Smooth muscle cell (in vitro differentiated cells): ENCODE measurements at regions not wholly inside any gene's neighbourhood (a gene's known extent, or its start where the extent isn't known, plus 50 kb on each side); places are given as distances from the start of the nearest gene placed in this dataset.
"Not testable (repeated sequence)": the region's sequence is repeated elsewhere in the genome, so short reads cannot be mapped to it uniquely, and the experiment has no call there.

ENCODE experiments used
- DNase-seq: peaks from one replicate; lab custom pipeline; 2025; ENCODE audit not compliant: unreplicated experiment; lab: John Stamatoyannopoulos, UW
- H2AFZ ChIP-seq: fragments of 200-600 bp; sonication (generic); 2 replicates; pipeline ENCODE4 v1.6.0; 2016; ENCODE audit warnings: antibody characterized with exemption, low read depth, mild to moderate bottlenecking
- H3F3A ChIP-seq: fragments of 200-600 bp; sonication (generic); 2 replicates; pipeline ENCODE4 v1.6.0; 2017; ENCODE audit warnings: antibody characterized with exemption, low read depth
- H3K27ac ChIP-seq: fragments of 200-600 bp; sonication (generic); 2 replicates; pipeline ENCODE4 v1.5.1; 2016; ENCODE audit warnings: low read depth, mild to moderate bottlenecking
- H3K27me3 ChIP-seq: fragments of 200-600 bp; sonication (generic); 2 replicates; pipeline ENCODE4 v1.6.1; 2016; ENCODE audit warnings: low read depth, mild to moderate bottlenecking
- H3K36me3 ChIP-seq: fragments of 200-600 bp; sonication (generic); 2 replicates; pipeline ENCODE4 v1.5.1; 2016; ENCODE audit warnings: low read depth
- H3K4me1 ChIP-seq: fragments of 200-600 bp; sonication (generic); 2 replicates; pipeline ENCODE4 v1.5.1; 2016; ENCODE audit warnings: low read depth
- H3K4me2 ChIP-seq: fragments of 200-600 bp; sonication (generic); 2 replicates; pipeline ENCODE4 v1.6.0; 2016; ENCODE audit warnings: mild to moderate bottlenecking
- H3K4me3 ChIP-seq: fragments of 200-600 bp; sonication (generic); 2 replicates; pipeline ENCODE4 v1.5.1; 2016; ENCODE audit warnings: mild to moderate bottlenecking
- H3K79me2 ChIP-seq: fragments of 200-600 bp; sonication (generic); 2 replicates; pipeline ENCODE4 v1.6.0; 2016; ENCODE audit warnings: low read depth, mild to moderate bottlenecking
- H3K9ac ChIP-seq: fragments of 200-600 bp; sonication (generic); 2 replicates; pipeline ENCODE4 v1.6.0; 2016; ENCODE audit warnings: low read depth
- H3K9me3 ChIP-seq: fragments of 200-600 bp; sonication (generic); replicated peaks from 2 replicates; pipeline ENCODE4 v1.5.1; 2016; ENCODE audit warnings: low read depth
- H4K20me1 ChIP-seq: fragments of 200-600 bp; sonication (generic); 2 replicates; pipeline ENCODE4 v1.6.0; 2016; ENCODE audit warnings: low read depth
- WGBS: methylation state at CpG from one replicate; pipeline ENCODE4 v1.1.7; 2016; ENCODE audit warnings: low lambda C conversion rate; 5-methylcytosine and 5-hydroxymethylcytosine counted together

DNA sequence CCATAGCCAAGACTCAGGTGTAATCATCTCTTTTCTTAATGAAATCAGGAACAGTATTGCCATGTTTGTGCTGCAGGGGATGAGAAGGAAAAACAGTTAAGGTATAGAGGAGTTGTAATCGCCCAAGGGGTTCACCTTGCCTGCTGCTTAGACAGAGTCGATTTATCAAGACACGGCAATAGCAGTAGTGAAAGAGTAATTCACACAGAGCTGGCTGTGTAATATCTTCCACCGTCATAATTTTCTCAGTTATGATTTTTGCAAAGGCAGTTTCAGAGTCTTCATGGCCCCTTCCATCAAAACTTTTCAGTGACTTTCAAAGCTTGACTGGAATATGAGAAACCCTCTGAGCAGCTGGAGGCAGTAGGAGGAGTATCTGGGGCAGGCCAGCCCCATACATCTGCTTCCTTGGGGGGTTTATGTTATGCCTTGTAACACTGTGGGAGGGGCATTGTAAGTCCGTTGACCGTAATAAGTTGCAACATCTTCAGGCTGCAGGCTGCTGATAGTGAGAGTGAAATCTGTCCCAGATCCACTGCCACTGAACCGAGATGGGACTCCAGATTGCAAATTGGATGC lies 605.4 kb downstream of the RPIA start:
- not testable (repeated sequence) for H4K20me1 ChIP-seq, H3K4me3 ChIP-seq, DNase-seq, H3K9ac ChIP-seq, H2AFZ ChIP-seq, H3K27ac ChIP-seq, H3F3A ChIP-seq, H3K4me1 ChIP-seq, H3K79me2 ChIP-seq, H3K27me3 ChIP-seq, H3K36me3 ChIP-seq, H3K4me2 ChIP-seq, H3K9me3 ChIP-seq
- 67% methylated on average over 1 of the region's 7 CpGs for WGBS

DNA sequence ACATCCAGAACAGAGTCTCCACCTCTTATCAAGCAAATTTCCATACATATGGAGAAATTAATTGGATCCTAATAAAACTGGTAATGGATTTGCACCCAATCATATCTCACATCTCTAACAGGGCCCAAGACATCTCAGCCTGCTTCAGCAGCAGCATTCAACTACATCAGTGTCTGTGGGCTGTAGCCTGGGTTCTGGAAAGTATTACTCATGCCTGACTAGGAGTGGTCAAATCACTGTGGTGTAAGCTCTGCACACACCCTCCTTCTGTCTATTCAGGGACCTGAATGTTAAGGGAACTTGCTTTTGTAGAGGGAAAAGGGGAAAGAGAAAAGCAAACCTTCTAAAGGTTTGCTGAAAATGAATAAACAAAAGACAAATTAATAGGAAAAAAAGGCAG lies 607.7 kb downstream of the RPIA start:
- not testable (repeated sequence) for H3F3A ChIP-seq, H3K9ac ChIP-seq, H3K4me2 ChIP-seq, H3K4me3 ChIP-seq, H3K27ac ChIP-seq, H3K9me3 ChIP-seq, DNase-seq, H2AFZ ChIP-seq, H4K20me1 ChIP-seq, H3K79me2 ChIP-seq, H3K4me1 ChIP-seq, H3K36me3 ChIP-seq, H3K27me3 ChIP-seq

DNA sequence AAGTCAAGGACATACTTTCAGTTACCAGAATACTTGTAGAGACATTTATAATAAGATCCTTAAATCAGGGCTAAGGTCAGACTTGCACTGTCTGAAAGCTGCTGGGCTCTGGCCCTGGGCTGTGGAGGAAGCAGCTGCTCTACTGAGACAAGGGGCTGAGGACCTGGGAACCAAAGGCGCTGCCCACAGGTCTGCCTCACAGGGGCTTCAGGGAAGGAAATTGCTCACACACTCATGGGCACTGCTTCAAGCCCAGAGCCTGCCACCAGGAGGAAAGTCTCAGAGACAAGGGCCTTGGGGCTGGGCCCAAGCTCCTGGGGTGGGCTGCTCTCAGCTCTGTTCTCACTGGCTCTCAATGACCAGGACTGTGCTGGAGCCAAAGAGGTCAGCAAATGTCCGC lies 614.1 kb downstream of the RPIA start:
- H3K79me2 ChIP-seq, H3K9me3 ChIP-seq, DNase-seq, H3K27me3 ChIP-seq, H3K4me2 ChIP-seq, H3K36me3 ChIP-seq, H2AFZ ChIP-seq, H3K27ac ChIP-seq, H3K9ac ChIP-seq, H3K4me1 ChIP-seq, H4K20me1 ChIP-seq, H3F3A ChIP-seq, H3K4me3 ChIP-seq: not testable (repeated sequence)
- 26% methylated on average over 2 of the region's 2 CpGs for WGBS

GRCh38 chr2:89306869-89307637 lies 615.6 kb downstream of the RPIA start:
- not testable (repeated sequence) for H3K9ac ChIP-seq, H3K27ac ChIP-seq, DNase-seq, H3K36me3 ChIP-seq, H4K20me1 ChIP-seq, H3K4me2 ChIP-seq, H3K4me1 ChIP-seq, H3K9me3 ChIP-seq, H3F3A ChIP-seq, H3K79me2 ChIP-seq, H3K4me3 ChIP-seq, H2AFZ ChIP-seq, H3K27me3 ChIP-seq
- WGBS, result 64% methylated on average over 4 of the region's 8 CpGs

GRCh38 chr2:89318990-89319389 lies 627.5 kb downstream of the RPIA start:
- not testable (repeated sequence) for H3K36me3 ChIP-seq, H3F3A ChIP-seq, DNase-seq, H4K20me1 ChIP-seq, H3K27me3 ChIP-seq, H3K27ac ChIP-seq, H3K4me3 ChIP-seq, H3K9ac ChIP-seq, H3K4me2 ChIP-seq, H2AFZ ChIP-seq, H3K4me1 ChIP-seq, H3K79me2 ChIP-seq, H3K9me3 ChIP-seq
- no CpG with 5 or more reads among the region's 6 CpGs for WGBS

GRCh38 chr2:89325894-89326293 lies 634.4 kb downstream of the RPIA start:
- H3K9me3 ChIP-seq, H3K9ac ChIP-seq, H3K27me3 ChIP-seq, H3K4me1 ChIP-seq, DNase-seq, H4K20me1 ChIP-seq, H2AFZ ChIP-seq, H3K4me3 ChIP-seq, H3K36me3 ChIP-seq, H3F3A ChIP-seq, H3K79me2 ChIP-seq, H3K4me2 ChIP-seq, H3K27ac ChIP-seq: not testable (repeated sequence)
- WGBS, result 18% methylated on average over 1 of the region's 7 CpGs

DNA sequence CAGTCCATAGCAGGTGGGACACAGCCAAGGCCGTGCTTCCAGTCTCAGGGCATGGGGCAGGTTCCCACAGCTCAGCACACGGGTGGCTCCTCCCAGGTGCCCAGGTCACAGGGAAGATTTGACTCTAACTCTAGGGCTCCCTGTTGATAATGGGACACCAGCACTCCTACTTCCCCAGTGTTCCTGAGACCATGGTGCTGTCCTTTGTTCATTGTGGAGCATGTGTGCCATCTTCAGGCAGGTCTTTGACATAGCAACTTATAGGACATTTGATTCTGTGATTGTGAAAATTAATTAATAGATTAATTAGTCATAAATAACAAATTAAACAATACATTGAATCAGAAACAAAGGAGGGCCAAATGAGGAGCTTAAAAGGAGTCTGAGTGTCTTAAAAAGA lies 635.0 kb downstream of the RPIA start:
- not testable (repeated sequence) for DNase-seq, H3K27ac ChIP-seq, H3K9ac ChIP-seq, H3K36me3 ChIP-seq, H3K9me3 ChIP-seq, H4K20me1 ChIP-seq, H3K4me2 ChIP-seq, H3K79me2 ChIP-seq, H2AFZ ChIP-seq, H3K27me3 ChIP-seq, H3F3A ChIP-seq, H3K4me3 ChIP-seq, H3K4me1 ChIP-seq
- WGBS, result 91% methylated on average over 1 of the region's 2 CpGs

DNA sequence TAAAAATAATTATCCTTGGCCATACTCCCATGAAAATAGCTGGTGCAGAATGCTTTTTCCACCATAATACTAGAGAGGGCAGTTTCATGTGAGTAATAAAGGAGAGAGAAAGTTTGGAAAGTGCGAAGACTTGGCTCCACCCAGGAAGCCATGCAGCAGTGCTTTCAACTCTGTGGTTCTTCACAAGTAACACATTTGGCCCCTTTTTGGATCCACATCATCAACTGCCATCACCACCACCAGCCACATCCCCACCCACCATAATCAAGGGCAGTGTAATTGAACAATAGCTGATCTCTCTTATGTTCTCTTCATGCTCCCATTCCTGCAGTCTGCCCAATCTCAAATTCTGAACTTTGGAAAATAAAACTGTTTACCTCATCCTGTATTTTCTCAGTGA lies 637.3 kb downstream of the RPIA start:
- H2AFZ ChIP-seq, H3F3A ChIP-seq, H3K36me3 ChIP-seq, H3K9ac ChIP-seq, H3K27me3 ChIP-seq, H3K9me3 ChIP-seq, H4K20me1 ChIP-seq, H3K4me1 ChIP-seq, H3K27ac ChIP-seq, H3K4me3 ChIP-seq, H3K4me2 ChIP-seq, DNase-seq, H3K79me2 ChIP-seq: not testable (repeated sequence)
- no CpG with 5 or more reads among the region's 1 CpG for WGBS
